ENCODE measurements at regions not wholly inside any gene's neighbourhood (a gene's known extent, or its start where the extent isn't known, plus 50 kb on each side); places are given as distances from the start of the nearest gene placed in this dataset.

- TF ChIP-seq CTCF (IDR thresholded peaks at IDR 0.05; ENCODE audit: low read depth, low read length), result no peak
- no peak for TF ChIP-seq EZH2phosphoT487 (IDR thresholded peaks at IDR 0.05; ENCODE audit: low read depth)
- Histone ChIP-seq H4K20me1 (ENCODE audit: insufficient read depth, low read length) (no peaks in the 10 kb centered on the region), H2AFZ (ENCODE audit: low read depth, low read length) (no peak overlapping the region), H3K4me1 (ENCODE audit: low read length) (no peaks in the 10 kb centered on the region), H3K4me2 (ENCODE audit: low read length) (no peak overlapping the region), H3K4me3 (ENCODE audit: low read length) (no peak overlapping the region), H3K9ac (ENCODE audit: low read length) (no peak overlapping the region), H3K79me2 (ENCODE audit: low read length) (no peaks in the 10 kb centered on the region), H3K9me3 (ENCODE audit: insufficient read depth, low read length) (no peaks in the 10 kb centered on the region), H3K27ac (ENCODE audit: low read length) (no peak overlapping the region), H3K36me3 (replicated peaks; ENCODE audit: low read depth, low read length) (no peaks in the 10 kb centered on the region), H3K27me3 (ENCODE audit: low read depth, low read length) (peaks cover 4% of the 10 kb centered on the region; the same call in 1 of the 2 replicates)
Observed at GRCh38 chr6:132948889-132949288, 134.5 kb downstream of the RPS12 start.

DNA sequence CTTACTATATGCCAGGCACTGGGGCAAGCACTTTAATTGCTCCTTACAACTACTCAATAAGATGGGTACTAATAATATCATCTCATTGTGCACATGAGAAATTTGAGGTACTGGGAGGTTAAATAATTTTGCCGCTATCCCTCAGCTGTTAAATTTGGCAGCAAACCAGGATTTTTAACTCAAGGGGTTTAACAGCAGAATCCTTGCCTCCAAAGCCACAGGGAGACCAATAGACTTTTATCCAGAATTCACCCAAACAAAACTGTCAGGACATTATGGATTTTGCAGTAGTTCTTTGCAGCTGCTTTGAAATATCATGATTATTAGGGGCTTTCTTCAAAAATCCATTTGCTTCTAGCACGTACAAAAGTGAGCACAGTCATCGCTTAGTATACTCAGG, 136.2 kb downstream of the RPS12 start:
- no peak overlapping the region for H3K4me3 ChIP-seq (ENCODE audit: low read length)
- H3K79me2 ChIP-seq (ENCODE audit: low read length), result no peaks in the 10 kb centered on the region
- no peak overlapping the region for H2AFZ ChIP-seq (ENCODE audit: low read depth, low read length)
- TF ChIP-seq CTCF (IDR thresholded peaks at IDR 0.05; ENCODE audit: low read depth, low read length) (no peak), EZH2phosphoT487 (IDR thresholded peaks at IDR 0.05; ENCODE audit: low read depth) (no peak)
- no peaks in the 10 kb centered on the region for H3K9me3 ChIP-seq (ENCODE audit: insufficient read depth, low read length)
- H3K4me2 ChIP-seq (ENCODE audit: low read length), result no peak overlapping the region
- H4K20me1 ChIP-seq (ENCODE audit: insufficient read depth, low read length), result no peaks in the 10 kb centered on the region
- H3K9ac ChIP-seq (ENCODE audit: low read length), result no peak overlapping the region
- H3K4me1 ChIP-seq (ENCODE audit: low read length), result peaks cover 2% of the 10 kb centered on the region; the same call in 1 of the 2 replicates
- no peak overlapping the region for H3K27ac ChIP-seq (ENCODE audit: low read length)
- H3K27me3 ChIP-seq (ENCODE audit: low read depth, low read length), result peaks cover 7% of the 10 kb centered on the region
- H3K36me3 ChIP-seq (replicated peaks; ENCODE audit: low read depth, low read length), result no peaks in the 10 kb centered on the region

GRCh38 chr6:132952031-132952867, 137.9 kb downstream of the RPS12 start:
- Histone ChIP-seq H3K27me3 (ENCODE audit: low read depth, low read length) (peaks cover 7% of the 10 kb centered on the region), H3K27ac (ENCODE audit: low read length) (no peak overlapping the region), H3K4me3 (ENCODE audit: low read length) (no peak overlapping the region), H3K4me2 (ENCODE audit: low read length) (no peak overlapping the region), H4K20me1 (ENCODE audit: insufficient read depth, low read length) (no peaks in the 10 kb centered on the region), H3K79me2 (ENCODE audit: low read length) (no peaks in the 10 kb centered on the region), H3K9me3 (ENCODE audit: insufficient read depth, low read length) (no peaks in the 10 kb centered on the region), H3K9ac (ENCODE audit: low read length) (no peak overlapping the region), H3K36me3 (replicated peaks; ENCODE audit: low read depth, low read length) (no peaks in the 10 kb centered on the region), H3K4me1 (ENCODE audit: low read length) (peaks cover 2% of the 10 kb centered on the region; the same call in 1 of the 2 replicates), H2AFZ (ENCODE audit: low read depth, low read length) (no peak overlapping the region)
- TF ChIP-seq EZH2phosphoT487 (IDR thresholded peaks at IDR 0.05; ENCODE audit: low read depth) (no peak), CTCF (IDR thresholded peaks at IDR 0.05; ENCODE audit: low read depth, low read length) (no peak)

- Histone ChIP-seq H3K4me3 (ENCODE audit: low read length) (no peak overlapping the region), H3K27me3 (ENCODE audit: low read depth, low read length) (peaks cover 14% of the 10 kb centered on the region), H3K9ac (ENCODE audit: low read length) (no peak overlapping the region), H3K79me2 (ENCODE audit: low read length) (no peaks in the 10 kb centered on the region), H2AFZ (ENCODE audit: low read depth, low read length) (no peak overlapping the region), H3K4me1 (ENCODE audit: low read length) (peaks cover 2% of the 10 kb centered on the region; the same call in 1 of the 2 replicates), H4K20me1 (ENCODE audit: insufficient read depth, low read length) (no peaks in the 10 kb centered on the region), H3K27ac (ENCODE audit: low read length) (no peak overlapping the region), H3K9me3 (ENCODE audit: insufficient read depth, low read length) (no peaks in the 10 kb centered on the region), H3K4me2 (ENCODE audit: low read length) (no peak overlapping the region), H3K36me3 (replicated peaks; ENCODE audit: low read depth, low read length) (no peaks in the 10 kb centered on the region)
- TF ChIP-seq EZH2phosphoT487 (IDR thresholded peaks at IDR 0.05; ENCODE audit: low read depth) (no peak), CTCF (IDR thresholded peaks at IDR 0.05; ENCODE audit: low read depth, low read length) (no peak)
Observed at GRCh38 chr6:132952986-132953385, 138.6 kb downstream of the RPS12 start.
